Epidermal melanocyte (primary cell): ENCODE measurements at regions not wholly inside any gene's neighbourhood (a gene's known extent, or its start where the extent isn't known, plus 50 kb on each side); places are given as distances from the start of the nearest gene placed in this dataset.

Experiments used
- DNase-seq: peaks from one replicate; pipeline ENCODE4 v3.0.0; 2011; ENCODE audit warnings: low spot score; ENCODE audit not compliant: insufficient read length

- no peak for DNase-seq
These were observed 300.8 kb upstream of the STXBP5 start for GRCh38 chr6:146903451-146903850.

DNA sequence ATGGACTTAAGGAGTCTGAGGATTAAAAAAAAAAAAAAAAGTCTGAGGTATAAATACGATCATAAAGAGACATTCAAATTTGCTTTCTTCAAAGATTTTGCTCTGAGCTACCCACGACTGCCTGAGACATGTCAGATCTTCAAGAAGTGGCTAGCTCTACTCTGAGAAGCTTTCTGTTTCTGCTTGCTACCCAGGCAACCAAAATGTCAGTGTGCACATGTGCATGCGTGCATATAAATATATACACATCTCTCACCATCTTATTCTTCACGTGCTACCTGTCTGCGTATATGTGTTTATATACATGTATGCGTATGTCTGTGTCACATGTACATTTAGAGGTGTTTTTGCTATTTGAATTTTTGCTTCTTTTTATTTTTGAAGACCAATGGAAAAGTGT, 299.6 kb upstream of the STXBP5 start:
- no peak for DNase-seq

DNA sequence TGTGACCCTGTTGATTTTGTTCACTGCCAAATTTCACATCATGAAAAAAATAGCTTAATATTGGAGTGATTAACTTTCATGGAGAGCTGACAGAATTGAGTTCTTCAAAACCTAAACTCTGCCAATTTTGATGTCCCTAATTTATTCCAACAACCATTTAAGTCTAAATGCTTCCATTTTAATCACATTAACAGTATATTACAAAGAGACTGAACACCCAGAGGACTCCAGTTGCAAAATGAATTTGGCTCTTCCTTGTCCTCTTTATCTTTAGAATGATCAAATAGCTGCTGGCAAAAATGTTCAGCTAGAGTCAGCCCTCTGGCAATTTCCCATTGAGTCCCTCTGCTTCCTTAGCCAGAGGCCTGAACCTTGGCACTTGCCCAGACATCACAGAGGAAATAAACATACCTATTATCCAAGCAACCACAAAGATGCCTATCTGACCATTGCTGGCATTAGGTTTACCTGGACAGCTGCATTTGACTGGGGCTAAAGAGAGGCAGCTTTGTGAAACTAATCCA, 299.0 kb upstream of the STXBP5 start:
- DNase-seq, result no peak

DNA sequence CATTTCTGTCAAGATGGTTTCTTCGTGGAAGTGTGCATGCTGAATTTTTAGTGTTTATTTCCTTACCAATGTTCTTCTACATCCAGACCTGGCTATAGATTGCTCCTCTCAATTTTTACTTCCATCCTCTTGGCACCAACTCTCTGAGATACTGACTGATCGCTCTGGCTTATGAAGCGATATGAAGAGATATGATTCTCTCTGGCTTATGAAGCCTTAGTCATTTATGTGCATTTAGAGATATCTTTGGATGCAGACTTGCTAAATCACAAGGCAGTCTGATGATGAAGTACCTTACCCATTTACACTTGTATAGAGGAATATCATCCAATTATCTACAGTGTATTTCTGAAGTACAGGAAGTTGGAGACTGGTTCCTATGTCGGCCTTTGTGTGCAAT, 295.4 kb upstream of the STXBP5 start:
- DNase-seq, result no peak

GRCh38 chr6:146909376-146909775, 294.8 kb upstream of the STXBP5 start:
- no peak for DNase-seq

GRCh38 chr6:146909886-146910285, 294.3 kb upstream of the STXBP5 start:
- no peak for DNase-seq

- no peak for DNase-seq
These were observed 293.6 kb upstream of the STXBP5 start for GRCh38 chr6:146910611-146911010.

DNA sequence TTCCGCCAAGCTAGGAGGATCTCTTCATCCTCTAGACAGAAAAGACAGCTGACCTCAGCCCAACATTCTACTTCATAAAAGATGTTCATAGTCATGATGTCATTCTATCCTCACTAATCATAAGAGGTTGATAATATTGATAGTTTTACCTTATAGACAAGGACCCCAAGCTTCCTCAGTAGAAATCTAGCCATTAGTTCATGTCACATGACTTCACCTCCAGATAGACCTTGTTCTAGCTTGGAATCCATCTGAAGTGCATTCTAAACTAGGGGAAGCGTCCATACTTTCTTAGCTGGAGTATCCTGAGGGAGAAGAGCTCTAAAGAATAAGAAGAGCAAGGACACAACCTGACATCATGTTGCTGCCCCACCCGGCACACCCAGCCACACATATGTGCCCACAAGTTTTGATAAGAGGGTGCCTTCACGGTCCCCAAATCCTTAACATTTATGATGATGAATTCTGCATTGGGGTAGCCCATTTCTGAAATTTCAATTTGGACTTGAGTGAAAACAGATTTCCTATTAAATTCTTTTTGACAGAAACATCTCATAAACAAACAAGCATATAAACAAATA, 292.5 kb upstream of the STXBP5 start:
- DNase-seq, result no peak

- DNase-seq, result no peak
These were observed 291.2 kb upstream of the STXBP5 start for GRCh38 chr6:146912730-146913685.

- peak; percentile 49 for DNase-seq
These were observed 290.3 kb upstream of the STXBP5 start for GRCh38 chr6:146913842-146914488.

GRCh38 chr6:146914489-146915483, 289.4 kb upstream of the STXBP5 start:
- DNase-seq, result peak; percentile 64

DNA sequence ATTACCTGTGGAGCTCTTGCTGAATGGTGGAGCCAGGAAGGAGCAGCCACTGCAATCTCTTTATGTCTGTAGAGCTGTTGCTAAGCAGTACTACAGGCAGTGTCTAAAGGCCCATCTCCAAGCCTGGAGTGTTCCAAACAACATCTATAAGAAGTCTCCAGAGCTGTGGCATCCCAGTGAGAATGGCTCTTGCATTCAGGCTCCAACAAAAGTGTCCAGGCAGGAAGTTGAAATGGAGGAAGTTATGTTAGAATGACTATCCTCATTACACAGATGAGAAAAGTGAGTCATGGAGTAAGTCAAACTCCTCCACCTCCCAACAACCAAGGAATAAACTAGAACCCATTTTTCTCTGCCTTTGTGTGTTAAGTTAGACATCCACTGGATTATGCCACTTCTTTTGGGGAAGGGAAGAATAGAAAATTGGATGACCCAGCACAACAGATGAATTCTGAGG, 288.5 kb upstream of the STXBP5 start:
- no peak for DNase-seq

- no peak for DNase-seq
These were observed 287.7 kb upstream of the STXBP5 start for GRCh38 chr6:146916435-146917025.

DNA sequence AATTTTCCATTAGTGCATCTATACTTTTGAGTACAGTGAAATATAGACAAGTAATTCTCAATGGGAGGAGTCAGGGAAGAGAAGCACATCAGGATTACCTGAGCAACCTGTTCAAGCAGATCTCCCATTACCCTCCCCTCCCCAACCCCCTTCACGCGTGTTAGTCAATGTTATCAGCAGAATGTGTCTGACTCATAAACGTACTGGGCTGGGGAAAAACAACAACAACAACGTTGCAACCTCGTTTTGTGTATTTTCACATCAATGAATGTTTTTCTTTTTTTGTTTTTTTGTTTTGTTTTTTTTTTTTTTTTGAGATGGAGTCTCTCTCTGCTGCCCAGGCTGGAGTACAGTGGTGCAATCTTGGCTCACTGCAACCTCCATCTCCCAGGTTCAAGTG, 287.0 kb upstream of the STXBP5 start:
- no peak for DNase-seq

DNA sequence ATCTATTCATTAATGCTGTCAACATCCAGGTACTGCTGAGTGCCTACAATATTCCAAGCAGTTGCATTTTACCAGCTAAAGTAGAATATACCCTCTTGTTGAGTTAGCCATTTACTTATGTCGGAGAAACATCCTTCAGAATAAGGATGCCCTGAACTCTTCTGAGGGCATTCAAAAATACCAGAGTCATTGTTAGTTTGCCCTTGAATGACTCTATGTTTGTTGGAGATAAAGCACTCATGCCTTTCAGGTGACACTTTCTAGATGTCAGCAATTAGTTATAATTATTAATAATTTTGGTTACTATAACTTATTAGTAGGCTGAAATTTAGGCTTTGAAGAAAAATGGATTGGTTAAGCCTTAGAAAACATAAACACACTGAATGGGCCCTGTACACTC, 286.2 kb upstream of the STXBP5 start:
- DNase-seq, result no peak

DNA sequence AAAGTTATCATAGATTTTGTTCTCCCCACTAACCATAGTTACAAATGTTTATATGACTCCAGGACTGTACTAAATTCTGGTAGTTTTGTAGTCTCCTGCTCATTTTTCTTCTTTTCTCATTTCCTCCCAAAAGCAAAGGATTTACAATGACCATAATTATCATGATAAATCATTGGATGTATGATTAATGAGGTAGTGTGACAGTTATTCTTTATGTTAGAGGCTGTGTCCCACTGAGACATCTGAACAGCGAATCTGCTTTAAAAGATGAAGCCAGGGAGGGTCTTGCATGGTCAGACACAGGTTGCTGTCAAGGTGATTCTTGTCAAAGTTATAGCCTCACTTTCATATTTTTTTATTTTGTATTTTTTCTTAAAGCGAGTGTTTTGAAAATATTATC, 285.2 kb upstream of the STXBP5 start:
- no peak for DNase-seq

- no peak for DNase-seq
These were observed 280.9 kb upstream of the STXBP5 start for GRCh38 chr6:146923205-146923833.

DNA sequence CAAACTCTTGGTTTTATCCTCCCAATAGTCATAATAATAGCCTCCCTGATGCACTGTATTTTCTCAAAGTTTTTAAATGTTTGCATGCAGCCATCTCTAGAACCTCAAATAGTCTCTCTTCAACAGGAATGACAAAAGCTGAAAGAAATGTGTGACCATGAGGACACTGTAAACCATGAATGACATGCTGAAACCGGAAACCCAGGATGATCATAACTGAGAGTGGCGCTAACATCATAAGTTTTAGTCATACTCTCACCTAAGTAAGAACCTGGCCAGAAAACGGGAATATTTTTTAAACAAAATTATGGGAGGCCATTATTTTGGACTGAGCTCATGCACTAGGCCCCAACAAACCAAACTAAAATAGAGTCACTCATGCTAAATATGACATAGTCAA, 278.4 kb upstream of the STXBP5 start:
- no peak for DNase-seq

GRCh38 chr6:146928503-146928902, 275.7 kb upstream of the STXBP5 start:
- no peak for DNase-seq

DNA sequence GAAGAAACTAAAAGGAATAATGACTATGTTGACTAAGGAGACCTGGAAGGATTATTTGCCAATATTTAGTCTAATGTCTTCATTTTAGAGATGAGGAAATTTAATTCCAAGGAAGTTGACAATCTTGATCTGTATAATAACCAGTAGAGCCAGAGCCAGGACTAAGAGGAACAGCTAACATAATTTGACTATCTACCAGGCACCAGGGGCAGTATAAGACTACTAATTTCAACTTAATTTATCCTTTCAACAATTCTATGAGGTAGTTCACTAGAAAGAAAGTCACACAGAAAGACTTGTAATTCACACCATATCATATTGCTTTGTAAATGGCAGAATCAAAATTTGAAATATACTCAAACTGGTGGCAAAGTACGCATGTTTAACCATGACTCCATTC, 273.0 kb upstream of the STXBP5 start:
- no peak for DNase-seq
